K562 (cell line): ENCODE measurements at regions not wholly inside any gene's neighbourhood (a gene's known extent, or its start where the extent isn't known, plus 50 kb on each side); places are given as distances from the start of the nearest gene placed in this dataset.

Experiments
- ATAC-seq: fragments of 200-7000 bp; cut with Tn5 transposase; 3 replicates; pipeline ENCODE4 v1.9.1; 2020; ENCODE audit warnings: moderate library complexity
- BruUV-seq: library from RNA; stranded (reverse); fragments of 400-500 nt; replicated peaks from 2 replicates; lab custom pipeline; 2021; lab: Mats Ljungman, UMichigan
- CTCF ChIA-PET: fragments of 300-600 bp; formaldehyde crosslinking; extraction: SDS; loops from one replicate; lab custom pipeline; 2021; ENCODE audit warnings: low intra/inter-chr PET ratio; lab: Yijun Ruan, JAX
- POLR2A ChIA-PET: fragments of 300-600, 350-650 bp; sonication (Branson Sonifier 250); formaldehyde crosslinking; extraction: SDS; loops from one replicate; lab custom pipeline; 2021; ENCODE audit warnings: antibody characterized with exemption, inconsistent platforms; lab: Yijun Ruan, JAX
- DNase-seq, 4 experiments: peaks; one replicate each; pipeline versions ENCODE4 v3.0.0 to v3.0.0-alpha.2; 2011 to 2018; ENCODE audit warnings: low spot score in 3 of 4, mixed read lengths in 3 of 4; ENCODE audit errors: extremely low read depth in 1 of 4
- FAIRE-seq: peaks from 2 replicates; lab custom pipeline; 2011; peaks lifted over from hg19 to GRCh38; lab: Jason Lieb, UNC
- H2AFZ ChIP-seq: 2 replicates; pipeline ENCODE4 v1.6.0; 2011; ENCODE audit warnings: low read depth, low read length, control low read depth, inconsistent platforms
- H3K27ac ChIP-seq: fragments of 200-600 bp; 3 replicates; pipeline ENCODE4 v1.8.0; 2011; ENCODE audit warnings: low read depth, mild to moderate bottlenecking, control low read depth, inconsistent platforms, low read length, moderate library complexity, mixed read lengths; ENCODE audit errors: extremely low read depth
- H3K27me3 ChIP-seq, 2 experiments: fragments of 300-600 bp in 1 of 2; 2 replicates in 1 of 2; 3 replicates in 1 of 2; pipeline versions ENCODE4 v1.6.0 to v1.8.0; 2011; ENCODE audit warnings: inconsistent platforms in 2 of 2, low read length in 2 of 2, mild to moderate bottlenecking in 1 of 2, mixed read lengths in 1 of 2, moderate library complexity in 1 of 2; ENCODE audit not compliant: control insufficient read depth in 2 of 2, insufficient read depth in 2 of 2
- H3K36me3 ChIP-seq: fragments of 300-600 bp; 3 replicates; pipeline ENCODE4 v1.8.0; 2011; ENCODE audit warnings: mild to moderate bottlenecking, low read length, inconsistent platforms; ENCODE audit not compliant: control insufficient read depth, insufficient read depth
- H3K4me1 ChIP-seq, 2 experiments: fragments of 200-600 bp in 1 of 2; replicated peaks in 1 of 2; 2 replicates in 1 of 2; 3 replicates in 1 of 2; pipeline versions ENCODE4 v1.5.1 to v1.8.0; 2011; ENCODE audit warnings: inconsistent platforms in 2 of 2, low read length in 2 of 2, mild to moderate bottlenecking in 1 of 2, mixed read lengths in 1 of 2, moderate library complexity in 1 of 2; ENCODE audit not compliant: control insufficient read depth in 2 of 2, insufficient read depth in 2 of 2
- H3K4me2 ChIP-seq: 2 replicates; pipeline ENCODE4 v1.6.1; 2011; ENCODE audit warnings: low read length, control low read depth, inconsistent platforms, mixed read lengths; ENCODE audit not compliant: insufficient read depth
- H3K4me3 ChIP-seq: fragments of 200-600 bp; sonication (generic), shearing (Covaris generic); 2 replicates; pipeline ENCODE4 v1.5.1; 2016; ENCODE audit warnings: control low read depth, inconsistent platforms
- H3K79me2 ChIP-seq: fragments of 200-600 bp; 3 replicates; pipeline ENCODE4 v1.8.0; 2011; ENCODE audit warnings: low read length, inconsistent platforms; ENCODE audit not compliant: control insufficient read depth, insufficient read depth
- H3K9ac ChIP-seq, 2 experiments: 2 replicates each; pipeline versions ENCODE4 v1.6.0 to v1.6.1; 2011; ENCODE audit warnings: low read depth in 2 of 2, low read length in 2 of 2, control low read depth in 1 of 2, inconsistent platforms in 1 of 2, mild to moderate bottlenecking in 1 of 2, mixed read lengths in 1 of 2; ENCODE audit not compliant: insufficient read depth in 1 of 2
- H3K9me1 ChIP-seq: one replicate; pipeline ENCODE4 v1.6.0; 2011; ENCODE audit warnings: inconsistent platforms, mild to moderate bottlenecking, low read length, moderate library complexity; ENCODE audit not compliant: control insufficient read depth, insufficient read depth
- H3K9me3 ChIP-seq: replicated peaks from 2 replicates; pipeline ENCODE4 v1.5.1; 2011; ENCODE audit warnings: low read depth, low read length, inconsistent platforms; ENCODE audit not compliant: control insufficient read depth, insufficient read depth
- H4K20me1 ChIP-seq: replicated peaks from 2 replicates; pipeline ENCODE4 v1.6.1; 2011; ENCODE audit warnings: low read length, inconsistent platforms, mixed read lengths; ENCODE audit not compliant: control insufficient read depth, insufficient read depth
- ARID1B ChIP-seq: fragments of 450-650 bp; IDR thresholded peaks from 2 replicates; pipeline ENCODE4 v1.6.1; 2016; ENCODE audit warnings: antibody characterized with exemption, mild to moderate bottlenecking, inconsistent platforms
- MAFG ChIP-seq: fragments of 450-650 bp; conservative IDR thresholded peaks from 2 replicates; pipeline ENCODE4 v1.6.1; 2016; ENCODE audit warnings: missing genetic modification characterization, missing compliant biosample characterization
- MCM3 ChIP-seq: fragments of 450-650 bp; IDR thresholded peaks from 2 replicates; pipeline ENCODE4 v1.6.1; 2016
- NR2C2 ChIP-seq, 2 experiments: fragments of 200-800 bp in 1 of 2; sonication (Bioruptor generic) in 1 of 2; sonication (generic) in 1 of 2; formaldehyde crosslinking in 1 of 2; IDR thresholded peaks; 2 replicates each; pipeline versions ENCODE4 v1.6.1 to v1.8.0; 2016 to 2022; ENCODE audit warnings: mild to moderate bottlenecking in 1 of 2, missing compliant biosample characterization in 1 of 2, missing genetic modification characterization in 1 of 2, missing genetic modification reagents in 1 of 2
- POLR3G ChIP-seq: IDR thresholded peaks from 2 replicates; pipeline ENCODE4 v1.6.1; 2011; ENCODE audit not compliant: insufficient read length, insufficient replicate concordance; ENCODE audit errors: extremely low read depth
- TGIF2 ChIP-seq: sonication (generic); formaldehyde crosslinking; IDR thresholded peaks from 2 replicates; pipeline ENCODE4 v1.8.1; 2022; ENCODE audit warnings: mild to moderate bottlenecking, missing genetic modification reagents, moderate library complexity
- ZNF23 ChIP-seq: fragments of 250-450 bp; sonication (Bioruptor Pico); IDR thresholded peaks from 2 replicates; pipeline ENCODE4 v1.4.0; 2020; ENCODE audit warnings: mild to moderate bottlenecking
- ZNF696 ChIP-seq: fragments of 250-450 bp; sonication (Bioruptor Pico); conservative IDR thresholded peaks from 2 replicates; pipeline ENCODE4 v1.4.0; 2020; ENCODE audit warnings: mild to moderate bottlenecking, moderate library complexity
- WGBS: fragments of 100-300 bp; shearing (Covaris generic); methylation state at CpG from one replicate; pipeline ENCODE4 v1.1.6; 2016; ENCODE audit warnings: low coverage, mixed read lengths; ENCODE audit not compliant: insufficient coverage; ENCODE audit errors: missing lambda C conversion rate; 5-methylcytosine and 5-hydroxymethylcytosine counted together
- in situ Hi-C: fragments of 300-500 bp; cut with MboI; formaldehyde crosslinking; loops from 4 replicates; pipeline ENCODE4 v1.15.0; 2018; ENCODE audit warnings: inconsistent platforms, mixed read lengths
- intact Hi-C: fragments of 100-400 bp; cut with micrococcal nuclease; formaldehyde crosslinking; loops from 2 replicates; pipeline ENCODE4 v1.14.2; 2022

DNA sequence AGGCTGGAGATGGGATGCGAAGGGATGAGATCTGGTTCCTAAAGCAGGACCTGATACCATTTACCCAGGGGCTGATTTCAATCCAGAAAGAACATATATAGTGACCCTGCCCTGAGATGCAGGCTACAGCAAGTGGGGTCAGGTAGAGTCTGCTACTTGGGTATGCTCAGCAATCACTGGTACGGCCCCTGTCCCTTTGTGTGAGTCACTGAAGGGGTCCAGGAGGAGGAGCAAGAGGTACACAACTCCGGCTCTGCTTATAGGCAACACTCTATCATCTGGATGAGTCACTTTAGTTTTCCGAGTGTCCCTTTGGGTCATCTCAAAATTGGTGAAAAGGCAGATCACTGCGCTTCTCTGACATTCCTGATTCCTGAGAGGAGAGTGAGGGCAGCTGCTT lies 79.6 kb upstream of the SORCS1 start:
- ATAC-seq (no peak), DNase-seq (no peak), FAIRE-seq (no peak)
- Histone ChIP-seq H2AFZ (no peak overlapping the region), H3K4me3 (no peak overlapping the region), H3K79me2 (no peaks in the 10 kb centered on the region), H3K27me3 (no peaks in the 10 kb centered on the region), H3K4me2 (no peak overlapping the region), H3K9ac (no peak overlapping the region), H4K20me1 (no peaks in the 10 kb centered on the region), H3K4me1 (no peaks in the 10 kb centered on the region), H3K9me1 (no peaks in the 10 kb centered on the region), H3K9me3 (no peaks in the 10 kb centered on the region), H3K27ac (no peak overlapping the region), H3K36me3 (no peaks in the 10 kb centered on the region)
- TF ChIP-seq NR2C2 (CRISPR knock-in tag; IDR thresholded peaks at IDR 0.05): no peak
- no peak for TF ChIP-seq NR2C2 (tag; IDR thresholded peaks at IDR 0.05)
- no peak for TF ChIP-seq ARID1B
- TF ChIP-seq ZNF23 (CRISPR knock-in tag): no peak
- ChIA-PET POLR2A (no interaction called here), CTCF (no interaction called here)
- WGBS: 0% methylated on average over 4 of the region's 5 CpGs
- BruUV-seq: no TSS peak
- intact Hi-C loops: no loop called here
- in situ Hi-C loops: no loop called here

DNA sequence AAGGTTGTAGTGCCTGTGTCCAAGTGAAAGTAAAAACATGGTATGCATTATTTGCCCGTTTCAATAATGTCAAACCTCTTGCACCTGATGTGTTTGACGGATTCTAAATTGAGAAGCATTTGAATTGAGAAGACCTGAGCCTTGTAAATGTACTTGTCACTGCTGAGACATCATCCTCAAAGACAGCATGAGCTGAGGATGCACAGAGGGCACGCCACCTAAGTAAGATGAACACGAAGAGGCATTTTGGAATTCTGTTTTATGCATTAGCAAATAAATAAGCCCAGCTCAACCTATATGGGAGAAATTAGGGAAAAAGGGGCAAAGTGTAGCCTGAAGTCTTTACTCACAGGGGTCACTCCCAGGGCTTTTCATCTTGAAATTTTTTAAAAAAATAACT lies 73.8 kb upstream of the SORCS1 start:
- WGBS: 6% methylated on average over 4 of the region's 4 CpGs
- in situ Hi-C loops: no loop called here
- BruUV-seq: no TSS peak
- Histone ChIP-seq H3K9me3 (no peaks in the 10 kb centered on the region), H4K20me1 (no peaks in the 10 kb centered on the region), H3K4me1 (no peaks in the 10 kb centered on the region), H3K9ac (no peak overlapping the region), H3K4me3 (no peak overlapping the region), H3K9me1 (no peaks in the 10 kb centered on the region), H3K27ac (no peak overlapping the region), H2AFZ (no peak overlapping the region), H3K4me2 (no peak overlapping the region), H3K36me3 (no peaks in the 10 kb centered on the region), H3K27me3 (no peaks in the 10 kb centered on the region), H3K79me2 (no peaks in the 10 kb centered on the region)
- ChIA-PET POLR2A (no interaction called here), CTCF (no interaction called here)
- intact Hi-C loops: no loop called here
- no peak for FAIRE-seq
- ATAC-seq: no peak
- no peak for DNase-seq
- TF ChIP-seq ZNF696 (CRISPR knock-in tag) (no peak), TGIF2 (CRISPR knock-in tag) (no peak), MAFG (tag) (no peak), MCM3 (no peak), POLR3G (no peak)
